K562 (cell line): ENCODE measurements at regions not wholly inside any gene's neighbourhood (a gene's known extent, or its start where the extent isn't known, plus 50 kb on each side); places are given as distances from the start of the nearest gene placed in this dataset.

Experiments
- ATAC-seq: fragments of 200-7000 bp; cut with Tn5 transposase; 3 replicates; pipeline ENCODE4 v1.9.1; 2020; ENCODE audit warnings: moderate library complexity
- BruUV-seq: library from RNA; stranded (reverse); fragments of 400-500 nt; replicated peaks from 2 replicates; lab custom pipeline; 2021; lab: Mats Ljungman, UMichigan
- CTCF ChIA-PET: fragments of 300-600 bp; formaldehyde crosslinking; extraction: SDS; loops from one replicate; lab custom pipeline; 2021; ENCODE audit warnings: low intra/inter-chr PET ratio; lab: Yijun Ruan, JAX
- POLR2A ChIA-PET: fragments of 300-600, 350-650 bp; sonication (Branson Sonifier 250); formaldehyde crosslinking; extraction: SDS; loops from one replicate; lab custom pipeline; 2021; ENCODE audit warnings: antibody characterized with exemption, inconsistent platforms; lab: Yijun Ruan, JAX
- DNase-seq, 4 experiments: peaks; one replicate each; pipeline versions ENCODE4 v3.0.0 to v3.0.0-alpha.2; 2011 to 2018; ENCODE audit warnings: low spot score in 3 of 4, mixed read lengths in 3 of 4; ENCODE audit errors: extremely low read depth in 1 of 4
- FAIRE-seq: peaks from 2 replicates; lab custom pipeline; 2011; peaks lifted over from hg19 to GRCh38; lab: Jason Lieb, UNC
- H2AFZ ChIP-seq: 2 replicates; pipeline ENCODE4 v1.6.0; 2011; ENCODE audit warnings: low read depth, low read length, control low read depth, inconsistent platforms
- H3K27ac ChIP-seq: fragments of 200-600 bp; 3 replicates; pipeline ENCODE4 v1.8.0; 2011; ENCODE audit warnings: low read depth, mild to moderate bottlenecking, control low read depth, inconsistent platforms, low read length, moderate library complexity, mixed read lengths; ENCODE audit errors: extremely low read depth
- H3K27me3 ChIP-seq, 2 experiments: fragments of 300-600 bp in 1 of 2; 2 replicates in 1 of 2; 3 replicates in 1 of 2; pipeline versions ENCODE4 v1.6.0 to v1.8.0; 2011; ENCODE audit warnings: inconsistent platforms in 2 of 2, low read length in 2 of 2, mild to moderate bottlenecking in 1 of 2, mixed read lengths in 1 of 2, moderate library complexity in 1 of 2; ENCODE audit not compliant: control insufficient read depth in 2 of 2, insufficient read depth in 2 of 2
- H3K36me3 ChIP-seq: fragments of 300-600 bp; 3 replicates; pipeline ENCODE4 v1.8.0; 2011; ENCODE audit warnings: mild to moderate bottlenecking, low read length, inconsistent platforms; ENCODE audit not compliant: control insufficient read depth, insufficient read depth
- H3K4me1 ChIP-seq, 2 experiments: fragments of 200-600 bp in 1 of 2; replicated peaks in 1 of 2; 2 replicates in 1 of 2; 3 replicates in 1 of 2; pipeline versions ENCODE4 v1.5.1 to v1.8.0; 2011; ENCODE audit warnings: inconsistent platforms in 2 of 2, low read length in 2 of 2, mild to moderate bottlenecking in 1 of 2, mixed read lengths in 1 of 2, moderate library complexity in 1 of 2; ENCODE audit not compliant: control insufficient read depth in 2 of 2, insufficient read depth in 2 of 2
- H3K4me2 ChIP-seq: 2 replicates; pipeline ENCODE4 v1.6.1; 2011; ENCODE audit warnings: low read length, control low read depth, inconsistent platforms, mixed read lengths; ENCODE audit not compliant: insufficient read depth
- H3K4me3 ChIP-seq: fragments of 200-600 bp; sonication (generic), shearing (Covaris generic); 2 replicates; pipeline ENCODE4 v1.5.1; 2016; ENCODE audit warnings: control low read depth, inconsistent platforms
- H3K79me2 ChIP-seq: fragments of 200-600 bp; 3 replicates; pipeline ENCODE4 v1.8.0; 2011; ENCODE audit warnings: low read length, inconsistent platforms; ENCODE audit not compliant: control insufficient read depth, insufficient read depth
- H3K9ac ChIP-seq, 2 experiments: 2 replicates each; pipeline versions ENCODE4 v1.6.0 to v1.6.1; 2011; ENCODE audit warnings: low read depth in 2 of 2, low read length in 2 of 2, control low read depth in 1 of 2, inconsistent platforms in 1 of 2, mild to moderate bottlenecking in 1 of 2, mixed read lengths in 1 of 2; ENCODE audit not compliant: insufficient read depth in 1 of 2
- H3K9me1 ChIP-seq: one replicate; pipeline ENCODE4 v1.6.0; 2011; ENCODE audit warnings: inconsistent platforms, mild to moderate bottlenecking, low read length, moderate library complexity; ENCODE audit not compliant: control insufficient read depth, insufficient read depth
- H3K9me3 ChIP-seq: replicated peaks from 2 replicates; pipeline ENCODE4 v1.5.1; 2011; ENCODE audit warnings: low read depth, low read length, inconsistent platforms; ENCODE audit not compliant: control insufficient read depth, insufficient read depth
- H4K20me1 ChIP-seq: replicated peaks from 2 replicates; pipeline ENCODE4 v1.6.1; 2011; ENCODE audit warnings: low read length, inconsistent platforms, mixed read lengths; ENCODE audit not compliant: control insufficient read depth, insufficient read depth
- ARID1B ChIP-seq: fragments of 450-650 bp; IDR thresholded peaks from 2 replicates; pipeline ENCODE4 v1.6.1; 2016; ENCODE audit warnings: antibody characterized with exemption, mild to moderate bottlenecking, inconsistent platforms
- CGGBP1 ChIP-seq: fragments of 250-450 bp; sonication (Bioruptor Pico); IDR thresholded peaks from 2 replicates; pipeline ENCODE4 v1.9.0; 2021; ENCODE audit warnings: mild to moderate bottlenecking
- CREB3L1 ChIP-seq: fragments of 450-650 bp; IDR thresholded peaks from 2 replicates; pipeline ENCODE4 v1.6.1; 2014; ENCODE audit warnings: low read depth, mild to moderate bottlenecking, moderate library complexity, borderline replicate concordance
- CREM ChIP-seq: IDR thresholded peaks from 2 replicates; pipeline ENCODE4 v1.6.1; 2014; ENCODE audit warnings: antibody characterized with exemption, low read depth
- E2F3 ChIP-seq: fragments of 250-450 bp; sonication (Bioruptor Pico); IDR thresholded peaks from 2 replicates; pipeline ENCODE4 v1.4.0; 2020; ENCODE audit warnings: mild to moderate bottlenecking
- ELK3 ChIP-seq: fragments of 450-650 bp; formaldehyde crosslinking; IDR thresholded peaks from 2 replicates; pipeline ENCODE4 v1.4.0; 2020; ENCODE audit warnings: mild to moderate bottlenecking
- FOXJ2 ChIP-seq: fragments of 200-800 bp; sonication (Bioruptor generic); IDR thresholded peaks from 2 replicates; pipeline ENCODE4 v1.6.1; 2016; ENCODE audit warnings: missing genetic modification characterization, missing compliant biosample characterization
- HEY1 ChIP-seq: fragments of 250-450 bp; sonication (Bioruptor Pico); IDR thresholded peaks from 2 replicates; pipeline ENCODE4 v1.5.0; 2020; ENCODE audit warnings: mild to moderate bottlenecking, moderate library complexity, borderline replicate concordance
- ILK ChIP-seq: fragments of 450-650 bp; IDR thresholded peaks from 2 replicates; pipeline ENCODE4 v1.6.1; 2016; ENCODE audit warnings: missing genetic modification characterization, low read depth, mild to moderate bottlenecking, missing compliant biosample characterization, moderate library complexity, borderline replicate concordance
- KDM2B ChIP-seq: fragments of 250-450 bp; sonication (Bioruptor Pico); IDR thresholded peaks from 2 replicates; pipeline ENCODE4 v1.8.0; 2021; ENCODE audit warnings: mild to moderate bottlenecking, moderate library complexity
- PHB ChIP-seq: fragments of 250-450 bp; sonication (Bioruptor Pico); IDR thresholded peaks from 2 replicates; pipeline ENCODE4 v1.5.0; 2021
- PTRF ChIP-seq: fragments of 450-650 bp; IDR thresholded peaks from 2 replicates; pipeline ENCODE4 v1.6.1; 2016; ENCODE audit warnings: mild to moderate bottlenecking, missing genetic modification characterization, missing compliant biosample characterization
- RHOXF2B ChIP-seq: fragments of 250-450 bp; sonication (Bioruptor Pico); conservative IDR thresholded peaks from 2 replicates; pipeline ENCODE4 v1.5.1; 2021
- TRIM24 ChIP-seq, 2 experiments: fragments of 450-650 bp; IDR thresholded peaks; 2 replicates each; pipeline ENCODE4 v1.6.1; 2016
- ZBTB49 ChIP-seq: sonication (generic); formaldehyde crosslinking; IDR thresholded peaks from 2 replicates; pipeline ENCODE4 v1.8.0; 2022; ENCODE audit warnings: missing genetic modification reagents, mild to moderate bottlenecking, borderline replicate concordance
- ZNF140 ChIP-seq: fragments of 250-450 bp; sonication (Bioruptor Pico); IDR thresholded peaks from 2 replicates; pipeline ENCODE4 v1.8.0; 2021; ENCODE audit warnings: moderate library complexity, mild to moderate bottlenecking, inconsistent platforms
- ZNF384 ChIP-seq: IDR thresholded peaks from 2 replicates; pipeline ENCODE4 v1.6.1; 2012; ENCODE audit warnings: low read depth, low read length, improper control_type of control experiment
- WGBS: fragments of 100-300 bp; shearing (Covaris generic); methylation state at CpG from one replicate; pipeline ENCODE4 v1.1.6; 2016; ENCODE audit warnings: low coverage, mixed read lengths; ENCODE audit not compliant: insufficient coverage; ENCODE audit errors: missing lambda C conversion rate; 5-methylcytosine and 5-hydroxymethylcytosine counted together
- in situ Hi-C: fragments of 300-500 bp; cut with MboI; formaldehyde crosslinking; loops from 4 replicates; pipeline ENCODE4 v1.15.0; 2018; ENCODE audit warnings: inconsistent platforms, mixed read lengths
- intact Hi-C: fragments of 100-400 bp; cut with micrococcal nuclease; formaldehyde crosslinking; loops from 2 replicates; pipeline ENCODE4 v1.14.2; 2022
- TF ChIP-seq, protein P1 (sequence below): fragments of 450-650 bp; IDR thresholded peaks from 2 replicates; pipeline ENCODE4 v1.6.1; 2017; ENCODE audit warnings: antibody characterized with exemption

DNA sequence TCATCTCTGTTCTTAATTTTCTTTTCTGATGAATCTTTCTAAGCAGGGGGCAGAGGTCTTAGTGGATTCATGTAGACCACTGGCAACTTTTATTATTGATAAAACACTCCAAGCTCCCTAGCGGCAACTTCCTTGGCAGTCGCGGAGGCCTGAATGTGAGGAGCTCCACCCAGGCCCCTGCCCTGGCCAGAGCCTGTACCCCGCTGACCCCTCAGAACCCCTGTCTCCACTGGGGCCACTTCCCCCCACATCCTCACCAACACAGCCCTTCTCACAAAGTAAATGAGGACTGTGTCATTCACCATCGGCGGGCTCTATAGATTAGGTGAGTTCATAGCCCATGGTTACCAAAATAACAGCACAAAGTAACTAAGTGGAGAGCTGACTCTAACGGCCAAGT lies 111.6 kb downstream of the TPRA1 start:
- Histone ChIP-seq H3K4me1 (no peaks in the 10 kb centered on the region), H3K4me3 (no peak overlapping the region), H3K36me3 (no peaks in the 10 kb centered on the region), H3K4me2 (no peak overlapping the region), H4K20me1 (no peaks in the 10 kb centered on the region; the same call in 1 of the 2 replicates), H3K27ac (no peak overlapping the region), H2AFZ (no peak overlapping the region), H3K9ac (no peak overlapping the region), H3K79me2 (no peaks in the 10 kb centered on the region), H3K27me3 (peaks cover 0 to 45% of the 10 kb centered on the region in 2 experiments; a peak in 2 of 5 replicates), H3K9me3 (no peaks in the 10 kb centered on the region), H3K9me1 (no peaks in the 10 kb centered on the region)
- DNase-seq (no peak), FAIRE-seq (no peak), ATAC-seq (no peak)
- intact Hi-C loops: no loop called here
- CTCF ChIA-PET: no interaction called here
- in situ Hi-C loops: no loop called here
- WGBS: 5% methylated on average over 4 of the region's 7 CpGs
- POLR2A ChIA-PET: interaction anchor here (0.6 kb wide), 1 partner anchor 196 kb away, joined by 3 read pairs; no protein-coding TSS in a partner anchor
- BruUV-seq: no TSS peak
- TF ChIP-seq ELK3 (CRISPR knock-in tag) (no peak), TRIM24 (IDR thresholded peaks at IDR 0.05) (no peak), ZNF140 (CRISPR knock-in tag) (no peak), PHB (CRISPR knock-in tag) (no peak), HEY1 (CRISPR knock-in tag) (no peak), ARID1B (no peak), ZBTB49 (CRISPR knock-in tag) (no peak), PTRF (tag) (no peak), CREM (no peak), ILK (tag) (no peak), E2F3 (no peak), ZNF384 (no peak), FOXJ2 (tag) (no peak), CREB3L1 (no peak), KDM2B (CRISPR knock-in tag) (no peak), RHOXF2B (CRISPR knock-in tag) (no peak), CGGBP1 (CRISPR knock-in tag) (no peak)
- TF ChIP-seq, protein P1, sequence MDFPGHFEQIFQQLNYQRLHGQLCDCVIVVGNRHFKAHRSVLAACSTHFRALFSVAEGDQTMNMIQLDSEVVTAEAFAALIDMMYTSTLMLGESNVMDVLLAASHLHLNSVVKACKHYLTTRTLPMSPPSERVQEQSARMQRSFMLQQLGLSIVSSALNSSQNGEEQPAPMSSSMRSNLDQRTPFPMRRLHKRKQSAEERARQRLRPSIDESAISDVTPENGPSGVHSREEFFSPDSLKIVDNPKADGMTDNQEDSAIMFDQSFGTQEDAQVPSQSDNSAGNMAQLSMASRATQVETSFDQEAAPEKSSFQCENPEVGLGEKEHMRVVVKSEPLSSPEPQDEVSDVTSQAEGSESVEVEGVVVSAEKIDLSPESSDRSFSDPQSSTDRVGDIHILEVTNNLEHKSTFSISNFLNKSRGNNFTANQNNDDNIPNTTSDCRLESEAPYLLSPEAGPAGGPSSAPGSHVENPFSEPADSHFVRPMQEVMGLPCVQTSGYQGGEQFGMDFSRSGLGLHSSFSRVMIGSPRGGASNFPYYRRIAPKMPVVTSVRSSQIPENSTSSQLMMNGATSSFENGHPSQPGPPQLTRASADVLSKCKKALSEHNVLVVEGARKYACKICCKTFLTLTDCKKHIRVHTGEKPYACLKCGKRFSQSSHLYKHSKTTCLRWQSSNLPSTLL: no peak
